ENCODE measurements at regions not wholly inside any gene's neighbourhood (a gene's known extent, or its start where the extent isn't known, plus 50 kb on each side); places are given as distances from the start of the nearest gene placed in this dataset.

- no peaks in the 10 kb centered on the region for H3K9me3 ChIP-seq (replicated peaks; ENCODE audit: insufficient read depth, low read length)
- no peaks in the 10 kb centered on the region for H3K9me2 ChIP-seq (replicated peaks; ENCODE audit: insufficient read depth, low read length)
- TF ChIP-seq EZH2phosphoT487 (IDR thresholded peaks at IDR 0.05; ENCODE audit: low read length): no peak
- no peak for TF ChIP-seq CTCF (IDR thresholded peaks at IDR 0.05; ENCODE audit: low read length)
- no peak for TF ChIP-seq EZH2 (optimal IDR thresholded peaks at IDR 0.05; ENCODE audit: low read depth, low read length)
- H3K4me2 ChIP-seq (ENCODE audit: low read depth, low read length): no peak overlapping the region
- H3K27ac ChIP-seq (ENCODE audit: low read length): no peak overlapping the region
- H3K4me3 ChIP-seq (ENCODE audit: low read length): no peak overlapping the region
- no peaks in the 10 kb centered on the region for H3K27me3 ChIP-seq (replicated peaks; ENCODE audit: insufficient read depth, low read length)
- no peaks in the 10 kb centered on the region for H4K20me1 ChIP-seq (ENCODE audit: insufficient read depth, low read length)
- no peak for DNase-seq
- H3K36me3 ChIP-seq (replicated peaks; ENCODE audit: insufficient read depth, low read length): no peaks in the 10 kb centered on the region
- H3K9ac ChIP-seq (ENCODE audit: low read length): no peak overlapping the region
- H2AFZ ChIP-seq (ENCODE audit: low read length): no peak overlapping the region
- H3K79me2 ChIP-seq (ENCODE audit: low read length): no peaks in the 10 kb centered on the region
- H3F3A ChIP-seq (ENCODE audit: insufficient read depth, low read length): no peaks in the 10 kb centered on the region
- H3K4me1 ChIP-seq (ENCODE audit: low read length): no peaks in the 10 kb centered on the region
These were observed 245.8 kb downstream of the FRK start for GRCh38 chr6:115814907-115815306.

- TF ChIP-seq CTCF (IDR thresholded peaks at IDR 0.05; ENCODE audit: low read length): no peak
- TF ChIP-seq EZH2 (optimal IDR thresholded peaks at IDR 0.05; ENCODE audit: low read depth, low read length): no peak
- TF ChIP-seq EZH2phosphoT487 (IDR thresholded peaks at IDR 0.05; ENCODE audit: low read length): no peak
- no peak for DNase-seq
- no peaks in the 10 kb centered on the region for H3K9me2 ChIP-seq (replicated peaks; ENCODE audit: insufficient read depth, low read length)
- H3K9ac ChIP-seq (ENCODE audit: low read length): no peak overlapping the region
- H3K9me3 ChIP-seq (replicated peaks; ENCODE audit: insufficient read depth, low read length): no peaks in the 10 kb centered on the region
- no peak overlapping the region for H3K4me2 ChIP-seq (ENCODE audit: low read depth, low read length)
- no peaks in the 10 kb centered on the region for H3K27me3 ChIP-seq (replicated peaks; ENCODE audit: insufficient read depth, low read length)
- H4K20me1 ChIP-seq (ENCODE audit: insufficient read depth, low read length): no peaks in the 10 kb centered on the region
- no peaks in the 10 kb centered on the region for H3K4me1 ChIP-seq (ENCODE audit: low read length)
- no peak overlapping the region for H2AFZ ChIP-seq (ENCODE audit: low read length)
- H3F3A ChIP-seq (ENCODE audit: insufficient read depth, low read length): no peaks in the 10 kb centered on the region
- no peaks in the 10 kb centered on the region for H3K36me3 ChIP-seq (replicated peaks; ENCODE audit: insufficient read depth, low read length)
- H3K79me2 ChIP-seq (ENCODE audit: low read length): no peaks in the 10 kb centered on the region
- no peak overlapping the region for H3K4me3 ChIP-seq (ENCODE audit: low read length)
- no peak overlapping the region for H3K27ac ChIP-seq (ENCODE audit: low read length)
These were observed 249.2 kb downstream of the FRK start for GRCh38 chr6:115811541-115811940.

GRCh38 chr6:115798229-115798628, 262.5 kb downstream of the FRK start:
- Histone ChIP-seq H3K9me3 (replicated peaks; ENCODE audit: insufficient read depth, low read length) (no peaks in the 10 kb centered on the region), H3K27ac (ENCODE audit: low read length) (no peak overlapping the region)

More at GRCh38 chr6:115798229-115798628, 262.5 kb downstream of the FRK start:
- Histone ChIP-seq H3K4me3 (ENCODE audit: low read length) (no peak overlapping the region), H3K36me3 (replicated peaks; ENCODE audit: insufficient read depth, low read length) (no peaks in the 10 kb centered on the region), H3F3A (ENCODE audit: insufficient read depth, low read length) (no peaks in the 10 kb centered on the region), H3K9ac (ENCODE audit: low read length) (no peak overlapping the region), H3K9me2 (replicated peaks; ENCODE audit: insufficient read depth, low read length) (no peaks in the 10 kb centered on the region), H3K27me3 (replicated peaks; ENCODE audit: insufficient read depth, low read length) (no peaks in the 10 kb centered on the region), H3K4me1 (ENCODE audit: low read length) (no peaks in the 10 kb centered on the region), H4K20me1 (ENCODE audit: insufficient read depth, low read length) (no peaks in the 10 kb centered on the region), H3K79me2 (ENCODE audit: low read length) (no peaks in the 10 kb centered on the region), H3K4me2 (ENCODE audit: low read depth, low read length) (no peak overlapping the region), H2AFZ (ENCODE audit: low read length) (no peak overlapping the region)
- DNase-seq: no peak
- TF ChIP-seq CTCF (IDR thresholded peaks at IDR 0.05; ENCODE audit: low read length) (no peak), EZH2 (optimal IDR thresholded peaks at IDR 0.05; ENCODE audit: low read depth, low read length) (no peak), EZH2phosphoT487 (IDR thresholded peaks at IDR 0.05; ENCODE audit: low read length) (no peak)
